GM12891 (cell line): ENCODE measurements at regions not wholly inside any gene's neighbourhood (a gene's known extent, or its start where the extent isn't known, plus 50 kb on each side); places are given as distances from the start of the nearest gene placed in this dataset.

Experiments used
- PAX5 ChIP-seq: IDR thresholded peaks from 2 replicates; pipeline ENCODE4 v1.6.1; 2011; ENCODE audit warnings: low read length, moderate library complexity, mild to moderate bottlenecking; ENCODE audit not compliant: insufficient read depth, severe bottlenecking
- POLR2A ChIP-seq: IDR thresholded peaks from 2 replicates; pipeline ENCODE4 v1.6.1; 2011; ENCODE audit warnings: low read depth, low read length, control low read depth
- POLR2AphosphoS5 ChIP-seq: IDR thresholded peaks from 2 replicates; pipeline ENCODE4 v1.6.1; 2011; ENCODE audit warnings: low read depth, low read length, control low read depth
- SPI1 ChIP-seq: IDR thresholded peaks from 2 replicates; pipeline ENCODE4 v1.6.1; 2011; ENCODE audit warnings: low read depth, low read length, control low read depth
- TAF1 ChIP-seq: IDR thresholded peaks from 2 replicates; pipeline ENCODE4 v1.6.1; 2011; ENCODE audit warnings: low read depth, low read length, control low read depth

- TF ChIP-seq POLR2A (no peak), POLR2AphosphoS5 (no peak), TAF1 (no peak), SPI1 (no peak), PAX5 (no peak)
Measured at GRCh38 chr21:35354078-35354477, 305.0 kb upstream of the RUNX1 start.
